ENCODE measurements at regions not wholly inside any gene's neighbourhood (a gene's known extent, or its start where the extent isn't known, plus 50 kb on each side); places are given as distances from the start of the nearest gene placed in this dataset.
A peak's percentile ranks its signal among the peaks of the same experiment; 100 is the strongest.

DNA sequence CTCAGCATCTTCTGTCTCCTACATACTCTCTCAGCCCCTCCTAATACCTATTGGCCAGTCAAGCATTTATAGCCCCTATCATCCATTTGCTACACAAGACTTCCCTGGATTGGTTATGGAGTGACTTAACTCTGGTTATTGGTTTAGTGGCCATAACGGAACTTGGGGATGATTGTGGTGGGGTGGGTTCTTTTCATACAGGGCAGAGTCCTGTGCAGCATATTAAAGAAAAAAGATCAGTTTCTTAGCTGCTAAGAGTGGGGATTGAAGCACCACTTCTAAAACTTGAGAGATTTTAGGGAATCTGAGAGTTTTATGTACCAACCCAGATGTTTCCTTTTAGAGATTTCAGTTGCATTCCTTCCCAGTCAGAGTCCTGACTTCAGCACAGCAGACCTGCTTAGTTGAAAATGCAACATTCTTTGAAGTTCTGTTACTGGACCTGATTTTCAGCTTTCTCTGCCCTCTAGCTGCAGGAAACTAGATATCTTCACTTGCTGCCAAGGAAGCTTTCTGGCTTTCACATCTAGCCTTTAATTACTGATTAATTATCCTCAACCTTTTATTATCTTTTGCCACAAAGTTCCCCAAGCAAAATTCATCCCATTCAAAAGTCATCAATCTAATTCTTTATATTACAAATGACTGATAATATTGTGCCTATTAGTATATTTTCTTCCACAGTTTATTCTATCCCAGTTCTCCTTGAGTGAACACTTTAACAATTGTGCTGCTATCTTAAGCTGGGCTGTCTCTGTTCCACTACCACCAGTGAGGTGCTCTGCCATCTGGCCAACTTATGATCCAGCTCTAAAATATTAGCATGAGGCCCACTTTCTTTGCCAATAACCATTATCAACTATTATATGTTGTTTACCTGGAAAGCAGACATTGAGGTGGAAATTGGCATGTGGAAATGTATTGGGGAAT is 906.0 kb upstream of the ALCAM start:
- DNase-seq (ENCODE audit: low read depth): peak; percentile 51
- TF ChIP-seq, protein P1, sequence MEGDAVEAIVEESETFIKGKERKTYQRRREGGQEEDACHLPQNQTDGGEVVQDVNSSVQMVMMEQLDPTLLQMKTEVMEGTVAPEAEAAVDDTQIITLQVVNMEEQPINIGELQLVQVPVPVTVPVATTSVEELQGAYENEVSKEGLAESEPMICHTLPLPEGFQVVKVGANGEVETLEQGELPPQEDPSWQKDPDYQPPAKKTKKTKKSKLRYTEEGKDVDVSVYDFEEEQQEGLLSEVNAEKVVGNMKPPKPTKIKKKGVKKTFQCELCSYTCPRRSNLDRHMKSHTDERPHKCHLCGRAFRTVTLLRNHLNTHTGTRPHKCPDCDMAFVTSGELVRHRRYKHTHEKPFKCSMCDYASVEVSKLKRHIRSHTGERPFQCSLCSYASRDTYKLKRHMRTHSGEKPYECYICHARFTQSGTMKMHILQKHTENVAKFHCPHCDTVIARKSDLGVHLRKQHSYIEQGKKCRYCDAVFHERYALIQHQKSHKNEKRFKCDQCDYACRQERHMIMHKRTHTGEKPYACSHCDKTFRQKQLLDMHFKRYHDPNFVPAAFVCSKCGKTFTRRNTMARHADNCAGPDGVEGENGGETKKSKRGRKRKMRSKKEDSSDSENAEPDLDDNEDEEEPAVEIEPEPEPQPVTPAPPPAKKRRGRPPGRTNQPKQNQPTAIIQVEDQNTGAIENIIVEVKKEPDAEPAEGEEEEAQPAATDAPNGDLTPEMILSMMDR (IDR thresholded peaks at IDR 0.05; ENCODE audit: insufficient read depth, low read depth, low read length, missing control alignments): peak; percentile 65

DNA sequence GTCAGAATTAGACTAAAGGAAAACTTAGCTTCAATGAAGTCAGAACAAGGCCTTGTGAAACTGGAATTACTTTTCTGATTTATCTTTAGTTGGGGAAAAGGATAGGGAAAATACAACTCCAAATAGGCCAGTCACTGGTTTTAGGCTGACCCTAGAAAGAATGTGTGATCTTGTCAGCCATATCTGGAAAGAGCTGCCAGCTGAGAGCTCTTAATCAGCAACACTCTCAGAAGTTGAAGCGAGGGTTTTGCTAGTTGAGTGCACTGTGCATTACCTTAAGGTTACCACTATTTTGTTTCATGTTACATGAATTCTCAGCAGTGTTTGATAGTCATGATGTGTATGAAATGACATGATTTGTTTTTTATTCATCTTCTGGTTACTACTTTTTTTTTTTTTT is 905.3 kb upstream of the ALCAM start:
- no peak overlapping the region for H3K4me3 ChIP-seq (ENCODE audit: low read length)
- no peak for DNase-seq (ENCODE audit: low read depth)
- TF ChIP-seq, protein P1 (IDR thresholded peaks at IDR 0.05; ENCODE audit: insufficient read depth, low read depth, low read length, missing control alignments): no peak

More for the DNA sequence above, 906.0 kb upstream of the ALCAM start:
- no peak overlapping the region for H3K4me3 ChIP-seq (ENCODE audit: low read length)

DNA sequence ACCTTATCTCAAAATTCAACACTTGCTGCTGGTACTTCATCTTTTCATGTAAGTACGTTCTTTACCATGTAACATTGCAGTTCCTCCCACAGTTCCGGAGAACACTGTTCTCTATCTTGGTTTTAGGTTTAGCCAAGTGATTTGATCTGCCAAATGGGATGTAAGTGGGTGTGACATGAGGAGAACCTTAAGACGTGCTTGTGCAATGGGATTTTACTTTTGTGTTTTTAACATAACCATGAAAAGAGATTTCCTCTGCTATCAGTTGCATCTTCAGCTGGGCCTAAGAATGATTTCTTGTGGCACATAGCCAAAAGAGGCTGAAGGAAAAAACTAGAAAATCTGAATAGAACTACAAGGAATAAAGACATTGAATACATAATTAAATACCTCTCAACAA is 894.5 kb upstream of the ALCAM start:
- TF ChIP-seq, protein P1 (IDR thresholded peaks at IDR 0.05; ENCODE audit: insufficient read depth, low read depth, low read length, missing control alignments): no peak
- DNase-seq (ENCODE audit: low read depth): no peak
- H3K4me3 ChIP-seq (ENCODE audit: low read length): no peak overlapping the region

DNA sequence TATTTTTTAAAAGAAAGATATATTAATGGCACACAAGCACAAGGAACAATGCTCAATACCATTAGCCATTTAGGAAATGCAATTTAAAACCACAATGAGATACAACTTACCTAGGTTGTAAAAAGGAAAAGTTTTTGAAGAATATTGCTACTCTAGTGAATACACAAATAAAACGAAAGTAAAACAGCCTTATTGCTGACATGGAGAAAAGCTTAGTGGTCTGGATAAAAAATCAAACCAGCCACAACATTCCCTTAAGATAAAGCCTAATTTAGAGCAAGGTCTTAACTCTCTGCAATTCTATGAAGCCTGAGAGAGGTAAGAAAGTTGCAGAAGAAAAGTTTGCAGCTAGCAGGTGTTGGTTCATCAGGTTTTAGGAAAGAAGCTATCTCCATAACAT is 892.7 kb upstream of the ALCAM start:
- DNase-seq (ENCODE audit: low read depth): no peak
- TF ChIP-seq, protein P1 (IDR thresholded peaks at IDR 0.05; ENCODE audit: insufficient read depth, low read depth, low read length, missing control alignments): no peak
- no peak overlapping the region for H3K4me3 ChIP-seq (ENCODE audit: low read length)

DNA sequence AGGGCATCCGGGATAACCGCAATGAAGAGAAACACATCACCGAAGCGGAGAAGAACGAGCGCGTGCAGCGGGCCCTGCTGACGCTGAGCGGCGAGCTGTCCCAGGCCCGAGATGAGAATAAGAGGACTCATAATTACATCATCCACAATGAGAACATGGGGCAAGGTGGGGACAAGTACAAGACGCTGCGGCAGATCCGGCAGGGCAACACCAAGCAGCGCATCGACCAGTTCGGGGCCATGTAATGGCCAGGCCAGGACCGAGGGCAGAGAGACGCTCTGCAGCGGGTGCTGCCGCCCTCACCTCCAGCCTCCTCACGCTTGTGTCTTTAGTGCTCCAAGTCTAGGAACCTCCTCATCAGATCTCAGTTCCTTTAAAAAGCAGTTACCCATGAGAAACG is 863.7 kb upstream of the ALCAM start:
- TF ChIP-seq, protein P1 (IDR thresholded peaks at IDR 0.05; ENCODE audit: insufficient read depth, low read depth, low read length, missing control alignments): no peak
- no peak overlapping the region for H3K4me3 ChIP-seq (ENCODE audit: low read length)
- DNase-seq (ENCODE audit: low read depth): no peak

DNA sequence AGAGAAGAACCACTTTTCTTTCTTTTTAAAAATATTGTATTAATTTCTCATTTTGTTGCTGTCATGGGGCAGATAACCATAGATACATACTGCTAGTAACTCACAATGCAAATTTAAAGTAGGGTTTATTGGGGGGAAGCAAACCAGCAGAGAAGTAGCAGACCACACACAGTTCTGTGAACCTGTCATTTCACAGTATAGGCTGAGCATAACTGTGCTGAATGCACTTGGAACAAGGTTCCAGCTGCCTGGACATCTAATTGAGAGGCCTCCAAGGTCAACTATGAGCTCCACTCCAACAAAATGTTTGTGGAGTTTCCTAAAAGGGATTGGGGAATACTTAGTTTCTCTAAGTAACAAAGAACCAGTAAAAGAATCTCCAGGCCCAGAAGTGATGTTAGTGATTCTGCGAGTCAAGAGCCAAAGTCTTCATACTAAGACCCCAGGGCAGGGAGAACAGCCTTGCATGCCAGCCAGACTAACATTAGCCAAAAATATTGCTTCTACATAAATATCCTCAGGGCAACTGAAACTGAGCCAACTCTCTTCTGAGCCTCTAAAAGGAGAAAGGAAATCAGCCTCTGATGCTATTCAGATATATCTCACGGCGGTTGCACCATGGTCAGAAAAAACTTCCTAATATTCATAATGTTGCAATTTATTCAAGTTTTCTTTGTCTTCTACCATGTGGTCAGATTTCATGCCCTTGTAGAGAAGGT is 856.4 kb upstream of the ALCAM start:
- H3K4me3 ChIP-seq (ENCODE audit: low read length): no peak overlapping the region
- peak; percentile 46 for DNase-seq (ENCODE audit: low read depth)
- TF ChIP-seq, protein P1 (IDR thresholded peaks at IDR 0.05; ENCODE audit: insufficient read depth, low read depth, low read length, missing control alignments): no peak
